ENCODE measurements at regions not wholly inside any gene's neighbourhood (a gene's known extent, or its start where the extent isn't known, plus 50 kb on each side); places are given as distances from the start of the nearest gene placed in this dataset.
"Not testable (repeated sequence)": the region's sequence is repeated elsewhere in the genome, so short reads cannot be mapped to it uniquely, and the experiment has no call there.

DNA sequence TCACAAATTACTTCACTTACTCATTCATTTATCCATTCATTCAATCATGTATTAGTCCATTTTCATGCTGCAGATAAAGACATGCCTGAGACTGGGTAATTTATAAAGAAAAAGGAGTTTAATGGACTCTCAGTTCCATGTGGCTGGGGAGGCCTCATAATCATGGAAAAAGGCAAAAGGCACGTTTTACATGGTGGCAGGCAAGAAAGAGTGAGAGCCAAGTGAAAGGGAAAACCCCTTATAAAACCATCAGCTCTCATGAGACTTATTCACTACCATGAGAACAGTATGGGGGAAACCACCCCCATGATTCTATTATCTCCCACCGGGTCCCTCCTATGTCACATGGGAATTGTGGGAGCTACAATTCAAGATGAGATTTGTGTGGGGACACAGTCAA, 452.0 kb downstream of the MIAT start:
- DNase-seq (ENCODE audit: low spot score); ATAC-seq: not testable (repeated sequence)

DNA sequence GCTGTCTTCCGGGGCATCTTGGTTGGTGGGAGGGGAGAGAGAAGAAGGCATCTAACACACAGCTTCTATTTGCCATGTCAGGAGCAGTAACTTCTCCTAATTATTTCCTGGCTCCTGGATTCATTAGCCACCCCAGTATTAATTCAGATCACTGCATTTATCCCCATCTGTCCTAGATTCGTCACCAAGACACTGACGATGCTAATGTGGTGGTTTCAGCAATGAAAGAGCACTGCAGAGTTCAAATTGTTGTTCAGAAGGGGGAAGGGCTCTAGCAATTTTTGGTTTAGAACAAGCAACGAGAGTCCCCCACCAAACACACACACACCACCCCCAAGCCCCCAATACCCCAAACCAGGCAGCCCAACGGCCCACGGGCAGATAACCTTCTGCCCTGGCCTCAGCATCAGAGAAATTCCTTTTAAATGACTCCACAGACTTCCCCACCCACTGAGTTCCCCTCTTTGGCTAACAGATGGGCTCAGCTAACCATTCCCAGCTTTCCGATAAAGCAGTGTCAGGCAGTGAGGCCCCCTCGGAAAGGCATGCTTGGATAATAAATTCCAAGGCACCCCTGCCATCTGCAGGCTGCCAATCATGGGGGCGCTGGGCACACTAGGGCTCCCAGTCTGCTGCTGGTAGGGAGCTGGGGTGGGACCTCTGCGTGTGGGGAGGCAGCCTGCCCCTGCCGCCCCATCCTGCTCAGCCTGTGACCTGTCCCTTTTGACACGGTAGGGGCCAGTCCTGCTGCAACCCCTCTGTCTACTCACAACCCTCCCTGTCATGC, 453.5 kb downstream of the MIAT start:
- DNase-seq (ENCODE audit: low spot score) (no peak), ATAC-seq (no peak)

DNA sequence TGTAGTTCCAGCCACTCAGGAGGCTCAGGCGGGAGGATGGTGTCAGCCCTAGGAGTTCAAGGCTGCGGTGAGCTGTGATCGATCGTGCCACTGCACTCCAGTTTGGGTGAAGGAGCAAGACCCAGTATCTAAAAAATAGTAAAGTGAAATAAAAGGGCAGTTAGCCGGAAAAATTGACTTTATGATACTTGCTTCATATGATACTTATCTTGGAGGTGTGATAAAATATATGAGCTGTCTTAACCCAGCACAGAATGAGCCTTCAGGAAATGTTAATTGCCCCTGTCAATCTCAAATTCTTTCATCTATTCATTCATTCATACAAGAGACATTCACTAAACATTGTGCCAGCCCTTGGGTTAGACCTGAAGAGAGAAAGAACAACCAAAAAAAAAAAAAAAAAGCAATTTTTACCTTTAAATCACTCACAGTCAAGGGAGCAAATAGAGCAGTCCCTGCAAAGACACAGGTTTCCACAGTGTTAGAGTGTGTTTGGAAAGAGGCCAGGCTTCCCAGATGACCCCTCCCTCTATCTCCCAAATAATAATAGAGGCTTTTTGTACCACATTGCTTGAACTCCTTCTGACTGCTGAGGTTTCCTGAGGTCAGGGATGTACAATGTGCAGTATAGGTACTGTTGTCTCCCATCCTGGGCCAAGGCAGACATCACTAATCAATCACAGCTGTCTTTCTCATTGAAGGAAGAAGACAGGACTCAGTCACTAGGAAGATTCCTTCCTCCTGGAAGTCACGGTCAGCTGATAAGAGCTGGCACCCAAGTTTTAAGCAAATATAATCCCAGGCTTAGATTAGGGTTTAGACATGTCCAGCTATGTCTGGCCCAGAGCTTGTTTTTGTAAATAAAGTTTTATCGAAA, 454.6 kb downstream of the MIAT start:
- ATAC-seq (no peak), DNase-seq (ENCODE audit: low spot score) (no peak)

DNA sequence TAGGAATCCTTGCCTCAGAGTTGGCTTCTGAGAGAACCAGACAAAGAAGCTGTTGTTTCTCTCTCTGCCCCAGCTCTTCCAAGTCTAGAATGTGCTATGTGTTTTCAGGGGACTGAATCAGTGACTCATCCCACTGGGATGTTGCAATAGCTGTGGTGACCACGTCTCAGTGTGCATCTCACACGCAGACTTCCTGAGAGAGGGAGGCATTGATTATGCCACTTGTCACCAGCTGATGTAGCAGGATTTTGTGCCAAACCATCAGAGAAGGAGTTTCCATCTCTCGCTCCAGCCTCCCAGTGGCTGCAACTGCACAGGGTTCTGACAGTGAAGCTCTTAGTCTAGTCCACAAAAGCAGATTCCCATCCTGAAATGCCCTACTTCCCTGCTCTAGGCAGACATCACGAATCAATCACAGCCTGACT, 455.8 kb downstream of the MIAT start:
- ATAC-seq = peak; percentile 15

DNA sequence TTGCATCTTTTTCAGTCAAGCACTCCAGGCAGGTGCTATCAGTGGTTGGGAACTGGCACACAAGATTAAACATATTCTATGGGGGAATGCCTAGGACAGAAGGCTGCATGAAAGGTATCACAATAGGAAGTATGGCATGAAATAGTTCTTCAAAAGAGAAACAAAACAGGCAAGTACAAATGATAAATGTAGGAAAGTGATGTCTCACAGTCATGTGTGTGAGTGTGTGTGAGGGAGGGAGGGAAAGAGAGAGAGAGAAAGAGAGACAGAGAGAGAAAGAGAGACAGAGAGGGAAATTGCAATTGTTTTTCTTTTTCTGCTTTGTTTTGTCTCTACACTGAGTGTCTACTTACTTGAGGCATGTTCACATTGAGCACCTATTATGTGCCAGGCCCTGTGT, 456.3 kb downstream of the MIAT start:
- DNase-seq (ENCODE audit: low spot score) = no peak

More for the DNA sequence above, 455.8 kb downstream of the MIAT start:
- no peak for DNase-seq (ENCODE audit: low spot score)

DNA sequence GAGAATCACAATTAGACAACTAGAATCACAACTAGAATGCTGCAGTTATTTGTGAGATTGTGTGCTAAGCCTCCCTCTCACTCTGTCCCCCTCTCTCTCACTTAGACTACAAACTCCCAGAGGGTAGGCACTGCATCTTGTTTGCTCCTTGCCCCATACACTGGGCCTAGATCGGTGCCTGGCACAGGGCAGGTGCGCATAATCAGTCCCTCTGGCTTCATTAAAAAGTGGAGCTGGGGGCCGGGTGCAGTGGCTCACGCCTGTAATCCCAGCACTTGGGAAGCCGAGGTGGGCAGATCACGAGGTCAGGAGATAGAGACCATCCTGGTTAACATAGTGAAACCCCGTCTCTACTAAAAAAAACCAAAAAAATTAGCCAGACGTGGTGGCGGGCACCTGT, 456.8 kb downstream of the MIAT start:
- DNase-seq (ENCODE audit: low spot score) = no peak
- no peak for ATAC-seq

More for the DNA sequence above, 456.3 kb downstream of the MIAT start:
- ATAC-seq = no peak

DNA sequence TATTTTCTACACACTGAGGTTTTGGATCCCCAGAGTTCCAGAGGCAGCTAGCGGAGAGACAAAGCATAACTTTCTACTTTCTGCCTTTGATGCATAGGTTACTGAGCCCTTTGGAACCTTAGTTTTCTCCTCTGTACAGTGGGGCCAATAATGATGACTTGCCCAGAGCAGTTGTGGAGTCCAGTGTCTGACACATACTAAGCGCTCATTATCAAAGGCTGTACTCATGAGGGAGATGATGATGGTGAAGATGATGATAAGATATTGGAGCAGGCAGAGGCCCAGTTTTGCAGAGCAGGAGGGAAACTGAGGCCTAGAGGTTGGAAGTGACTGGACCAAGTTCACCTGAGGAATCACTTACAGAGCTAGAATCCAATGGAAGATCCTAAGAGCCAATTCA, 458.0 kb downstream of the MIAT start:
- DNase-seq (ENCODE audit: low spot score) = no peak
- ATAC-seq = no peak

DNA sequence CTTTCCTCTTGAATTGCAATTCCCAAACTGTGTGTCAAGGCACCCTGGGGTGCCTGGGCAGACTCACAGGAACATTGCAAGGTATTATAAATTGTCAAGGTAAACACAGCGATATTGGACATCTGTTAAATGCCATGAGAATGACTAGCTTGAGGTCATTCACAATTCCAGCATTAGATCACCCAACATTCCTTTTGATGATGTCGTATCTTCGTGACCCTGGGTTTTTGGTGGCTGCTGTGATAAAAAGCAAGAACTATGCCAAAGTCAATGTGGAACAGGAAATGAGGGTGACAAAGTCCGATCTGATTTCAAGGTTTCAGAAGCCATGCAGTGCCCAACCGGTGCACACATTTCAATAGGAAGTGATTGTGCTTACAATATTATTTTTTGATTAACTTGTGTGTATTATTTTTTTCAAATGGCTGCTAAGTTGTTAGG, 458.4 kb downstream of the MIAT start:
- DNase-seq (ENCODE audit: low spot score) = peak; percentile 52
- peak; percentile 87 for ATAC-seq

DNA sequence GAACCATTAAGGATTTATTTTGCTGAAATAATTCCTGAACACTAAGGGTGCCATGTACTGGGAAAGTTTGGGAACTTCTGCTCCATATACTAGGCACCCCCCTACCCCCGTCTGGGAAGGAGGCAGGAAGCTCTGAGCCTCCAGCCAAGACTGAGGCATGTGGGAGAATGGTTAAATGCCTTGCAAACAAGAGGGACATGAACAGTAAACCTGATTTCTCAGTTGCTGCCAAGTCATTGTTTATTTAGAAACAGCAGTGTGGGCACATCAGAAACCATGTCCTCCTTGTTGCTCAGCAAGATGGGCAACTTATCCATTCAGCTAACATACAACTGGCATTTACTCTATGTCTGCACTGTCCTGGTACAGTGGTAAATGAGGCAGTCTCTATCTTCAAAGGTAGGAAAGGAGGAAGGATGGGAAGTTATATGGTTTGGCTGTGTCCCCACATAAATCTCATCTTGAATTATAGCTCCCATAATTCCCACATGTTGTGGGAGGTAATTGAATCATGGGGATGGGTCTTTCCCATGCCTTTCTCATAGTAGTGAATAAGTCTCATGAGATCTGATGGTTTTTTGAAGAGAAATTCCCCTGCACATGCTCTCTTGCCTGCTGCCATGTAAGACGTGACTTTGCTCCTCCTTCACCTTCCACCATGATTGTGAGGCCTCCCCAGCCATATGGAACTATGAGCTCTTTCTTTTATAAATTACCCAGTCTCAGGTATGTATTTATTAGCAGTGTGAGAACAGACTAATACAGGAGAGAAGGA, 459.1 kb downstream of the MIAT start:
- DNase-seq (ENCODE audit: low spot score) (no peak), ATAC-seq (peak; percentile 75)

DNA sequence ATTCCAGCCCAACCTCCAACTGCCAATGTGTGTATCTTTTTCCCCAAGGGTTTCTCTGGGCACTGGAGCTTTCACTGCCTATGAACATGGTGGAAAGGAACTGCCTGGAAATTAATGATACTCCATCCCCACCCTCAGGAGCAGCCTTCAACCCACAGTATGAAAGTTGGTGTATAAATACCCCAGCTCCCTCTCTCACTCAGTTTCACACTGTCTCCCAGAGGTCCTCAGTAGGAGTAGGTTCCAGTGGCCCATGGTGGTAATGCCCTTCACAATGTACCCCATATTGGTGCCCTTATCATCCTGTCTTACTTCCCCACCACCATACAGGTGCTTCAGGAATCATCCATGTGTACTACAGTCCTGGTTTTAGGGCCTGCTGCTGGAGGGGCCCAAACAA, 462.6 kb downstream of the MIAT start:
- ATAC-seq = no peak
- DNase-seq (ENCODE audit: low spot score) = no peak

DNA sequence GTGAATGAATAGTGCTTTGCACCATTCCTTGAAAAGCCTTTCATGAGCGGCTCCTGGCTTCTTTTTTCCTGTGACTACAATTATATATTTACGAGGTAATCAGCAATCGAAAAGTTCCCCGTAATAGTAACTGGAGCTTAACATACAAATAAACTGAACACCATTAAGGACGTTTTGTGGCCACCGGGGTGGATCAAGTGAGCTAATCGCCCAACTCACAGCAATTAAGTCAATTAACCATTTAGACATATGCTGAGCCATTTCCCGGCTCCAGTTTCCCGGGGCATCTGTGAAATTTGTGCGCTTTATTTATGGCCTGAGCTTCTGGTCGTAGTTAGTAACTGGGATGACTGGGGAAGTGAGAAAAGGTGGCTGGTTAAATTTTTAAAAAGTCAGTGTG, 465.2 kb downstream of the MIAT start:
- no peak for ATAC-seq
- no peak for DNase-seq (ENCODE audit: low spot score)

DNA sequence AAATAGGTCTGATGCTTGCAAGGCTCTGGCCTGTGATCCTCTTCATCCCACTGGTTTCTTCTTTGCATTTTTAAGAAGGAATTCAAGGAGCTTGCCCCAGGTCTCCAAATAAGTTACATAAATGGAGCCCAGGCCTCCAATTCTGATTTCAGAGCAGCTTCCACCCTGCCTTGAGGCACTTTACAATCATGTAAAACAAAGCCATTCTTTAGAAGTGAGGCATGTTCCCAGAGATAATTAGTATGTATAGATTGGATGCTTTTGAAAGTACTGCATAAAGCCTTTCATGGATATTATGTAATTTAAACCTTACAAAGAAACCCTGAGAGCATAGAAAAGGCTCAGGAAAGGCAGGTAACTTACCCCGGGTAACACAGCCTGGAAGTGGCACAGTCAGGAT, 466.5 kb downstream of the MIAT start:
- DNase-seq (ENCODE audit: low spot score) (no peak), ATAC-seq (no peak)

DNA sequence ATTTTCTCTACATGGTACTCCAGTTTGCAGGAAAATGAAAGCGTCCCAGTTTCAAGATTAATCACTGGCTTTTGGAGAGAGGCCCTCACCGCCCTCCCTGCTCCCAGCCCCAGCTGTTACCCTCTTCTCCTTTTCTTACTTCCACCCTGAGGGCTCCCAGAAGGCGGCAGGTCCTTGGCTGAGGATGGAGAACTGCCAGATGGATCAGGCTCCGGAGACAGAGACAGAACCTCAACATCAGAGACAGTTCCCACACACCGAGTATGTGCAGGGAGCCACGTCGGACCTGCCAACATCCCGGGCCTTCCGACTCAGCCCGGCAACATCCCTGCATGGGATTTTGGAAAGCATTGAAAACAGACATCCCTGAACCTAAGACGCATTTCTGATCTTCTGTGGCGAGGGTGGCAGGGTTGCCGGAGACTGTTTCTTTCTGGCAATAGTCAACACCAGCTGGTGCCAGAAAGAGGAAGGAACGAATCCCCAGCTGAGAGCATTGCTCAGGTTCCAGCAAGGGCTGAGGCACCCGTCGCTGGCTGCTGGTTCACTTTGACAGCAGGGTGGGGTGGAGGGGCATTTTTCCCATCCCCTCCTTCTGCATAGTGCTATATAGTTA, 467.1 kb downstream of the MIAT start:
- ATAC-seq = no peak
- DNase-seq (ENCODE audit: low spot score) = no peak

DNA sequence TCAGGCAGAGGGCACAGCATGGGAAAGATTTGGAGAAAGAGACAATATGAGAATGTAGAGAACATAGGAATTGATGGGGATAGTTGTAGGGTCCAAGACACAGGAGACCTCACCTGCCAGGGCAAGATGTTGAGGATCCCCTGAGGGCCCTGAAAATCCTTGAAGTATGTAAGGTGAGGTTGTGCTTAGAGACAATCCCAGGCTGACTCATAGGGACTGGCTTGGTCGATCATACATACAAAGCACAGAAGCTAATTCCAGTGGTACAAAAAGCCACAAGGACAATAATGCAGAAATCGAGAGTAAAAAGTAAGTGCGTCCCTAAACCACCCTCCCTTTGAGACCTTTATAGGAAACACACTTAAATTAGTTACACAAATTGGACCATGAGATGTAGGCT, 468.2 kb downstream of the MIAT start:
- ATAC-seq (no peak), DNase-seq (ENCODE audit: low spot score) (no peak)

DNA sequence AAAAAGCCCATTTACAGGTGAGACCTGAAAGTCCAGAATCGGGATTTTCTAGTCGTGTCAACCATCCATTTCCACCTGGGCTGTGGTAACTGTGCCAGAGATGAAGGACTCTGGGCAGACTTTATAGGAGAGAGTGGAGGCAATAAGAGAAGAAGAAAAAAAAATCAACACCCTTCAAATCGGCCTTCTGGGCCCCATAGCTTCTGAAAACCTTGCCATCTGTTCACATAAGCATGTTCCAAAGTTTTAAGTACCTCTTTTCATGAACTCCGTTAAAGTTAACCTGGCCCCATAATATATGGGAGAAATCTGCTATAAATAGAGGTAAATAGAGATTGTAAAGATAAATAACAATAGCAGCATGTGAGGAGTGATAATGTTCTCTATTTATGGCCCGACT, 470.5 kb downstream of the MIAT start:
- no peak for DNase-seq (ENCODE audit: low spot score)
- ATAC-seq = no peak

DNA sequence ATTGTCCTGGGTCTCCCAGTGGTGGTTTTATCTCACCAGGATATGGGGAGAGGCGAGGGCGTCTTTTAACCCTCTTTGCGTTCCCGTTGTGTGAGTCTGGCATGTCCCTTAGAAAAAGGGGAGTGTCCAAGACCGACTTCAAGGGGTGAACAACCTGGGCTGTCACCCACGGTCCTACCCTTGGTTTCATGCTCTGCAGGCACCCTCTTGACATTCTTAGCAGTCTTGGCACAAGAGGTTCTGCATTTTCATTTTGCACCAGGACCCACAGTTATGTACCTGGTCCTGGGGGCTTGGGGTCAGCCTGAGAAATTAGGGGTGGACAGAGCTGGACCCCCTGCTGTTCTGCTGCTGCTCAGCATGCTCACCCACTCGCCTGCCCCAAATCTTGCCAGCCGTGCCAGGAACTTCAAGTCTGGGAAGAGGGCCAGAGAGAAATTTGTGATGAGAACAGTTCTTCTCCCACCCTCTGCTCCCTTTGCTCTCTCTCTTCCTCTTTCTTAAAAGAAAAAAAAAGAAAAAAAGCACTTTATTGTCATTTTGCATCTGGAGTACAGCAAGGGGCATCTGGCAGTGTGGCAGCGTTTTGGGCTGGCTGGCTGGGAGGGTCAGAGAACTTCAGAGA, 471.2 kb downstream of the MIAT start:
- no peak for ATAC-seq
- DNase-seq (ENCODE audit: low spot score) = no peak

DNA sequence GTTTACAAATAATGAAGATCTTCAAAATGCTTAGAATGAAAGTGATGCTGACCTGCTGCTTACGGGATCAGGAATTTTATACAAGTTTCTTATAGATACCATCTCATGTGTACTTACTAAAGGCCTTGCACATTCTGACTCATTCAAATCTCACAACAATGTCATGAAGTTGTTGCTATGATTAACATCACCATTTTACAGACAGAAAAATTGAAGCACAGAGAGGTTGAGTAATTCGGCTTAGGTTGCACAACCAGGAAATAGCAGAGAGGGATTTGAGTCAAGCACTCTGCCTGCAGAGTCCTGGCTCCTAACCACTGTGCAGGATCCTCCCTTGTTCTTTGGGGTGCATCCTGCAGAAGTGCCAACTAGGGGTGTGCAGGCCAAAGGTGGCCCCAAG, 471.9 kb downstream of the MIAT start:
- ATAC-seq (no peak), DNase-seq (ENCODE audit: low spot score) (no peak)

DNA sequence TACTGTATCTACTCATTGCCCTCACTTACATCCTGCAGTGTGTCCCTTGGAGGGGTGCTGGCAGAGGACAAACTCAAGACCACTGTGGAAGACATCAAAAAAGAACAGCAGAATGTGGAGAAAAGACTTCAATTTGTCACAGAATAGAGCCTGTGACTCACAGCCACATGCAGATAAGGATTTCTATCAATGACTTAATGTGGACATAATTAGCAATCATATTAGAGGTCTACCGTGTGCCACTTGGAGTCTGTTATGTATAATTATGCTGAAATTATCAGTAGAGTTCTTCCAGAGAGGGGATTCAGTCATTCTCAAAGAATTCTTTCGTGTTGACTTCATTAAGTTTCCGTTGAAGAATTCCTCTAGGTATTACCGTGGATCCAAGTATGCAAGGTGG, 473.5 kb downstream of the MIAT start:
- ATAC-seq (no peak), DNase-seq (ENCODE audit: low spot score) (no peak)

DNA sequence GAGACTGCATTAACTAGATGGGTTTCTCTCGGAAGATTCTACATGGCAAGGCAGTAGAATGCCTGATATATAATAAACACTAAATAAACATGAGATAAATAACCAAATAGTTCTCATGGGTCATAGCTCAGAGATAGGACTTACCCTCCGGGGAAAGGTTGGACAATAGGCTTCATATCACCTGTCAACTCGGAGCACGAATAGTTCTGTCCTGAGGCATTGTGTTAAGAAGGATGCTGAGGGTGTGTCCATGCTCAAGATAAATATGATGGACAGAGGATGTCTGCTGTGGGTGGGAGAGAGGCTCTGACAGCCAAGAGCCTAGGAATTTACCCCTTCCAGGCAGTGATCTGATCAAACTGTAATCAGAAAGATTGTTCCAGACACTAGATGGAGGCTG, 474.0 kb downstream of the MIAT start:
- DNase-seq (ENCODE audit: low spot score) (no peak), ATAC-seq (no peak)

DNA sequence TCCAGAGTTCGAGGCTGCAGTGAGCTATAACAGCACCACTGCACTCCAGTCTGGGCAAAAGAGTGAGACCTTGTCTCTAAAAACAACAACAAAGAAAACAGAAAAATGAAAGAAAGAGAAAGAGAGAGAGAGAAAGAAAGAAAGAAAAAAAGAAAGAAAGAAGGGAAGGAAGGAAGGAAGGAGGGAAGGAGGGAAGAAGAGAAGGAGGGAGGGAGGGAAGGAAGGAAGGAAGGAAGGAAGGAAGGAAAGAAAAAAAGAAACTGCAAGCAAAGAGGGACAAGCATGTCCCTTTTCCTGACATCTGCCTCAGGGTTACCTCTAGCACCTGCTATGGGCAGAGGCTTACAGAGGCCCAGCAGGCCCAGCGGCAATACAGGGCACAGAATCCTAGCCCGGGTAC, 475.0 kb downstream of the MIAT start:
- no peak for DNase-seq (ENCODE audit: low spot score)
- no peak for ATAC-seq

All from left lobe of liver (tissue), 2 donors.